Trophoblast cell (in vitro differentiated cells and primary cell): ENCODE measurements at regions not wholly inside any gene's neighbourhood (a gene's known extent, or its start where the extent isn't known, plus 50 kb on each side); places are given as distances from the start of the nearest gene placed in this dataset.

Experiments
- DNase-seq, 2 donors: peaks; one replicate each; pipeline ENCODE4 v3.0.0-alpha.2; 2016
- H2AFZ ChIP-seq: 2 replicates; pipeline ENCODE4 v1.6.1; 2013; ENCODE audit warnings: low read length, moderate library complexity, mild to moderate bottlenecking; ENCODE audit not compliant: insufficient read depth, poor library complexity
- H2AK5ac ChIP-seq: 2 replicates; pipeline ENCODE4 v1.6.1; 2013; ENCODE audit warnings: mild to moderate bottlenecking, low read length
- H2BK120ac ChIP-seq: 2 replicates; pipeline ENCODE4 v1.6.1; 2013; ENCODE audit warnings: low read length, mild to moderate bottlenecking, moderate library complexity; ENCODE audit not compliant: insufficient read depth, poor library complexity
- H2BK12ac ChIP-seq: 2 replicates; pipeline ENCODE4 v1.6.1; 2013; ENCODE audit warnings: mild to moderate bottlenecking, low read length, moderate library complexity
- H2BK5ac ChIP-seq: 2 replicates; pipeline ENCODE4 v1.6.1; 2013; ENCODE audit warnings: low read length, low read depth, moderate library complexity, mild to moderate bottlenecking; ENCODE audit not compliant: poor library complexity
- H3K14ac ChIP-seq: 2 replicates; pipeline ENCODE4 v1.6.1; 2013; ENCODE audit warnings: mild to moderate bottlenecking, low read length
- H3K18ac ChIP-seq: 2 replicates; pipeline ENCODE4 v1.6.1; 2013; ENCODE audit warnings: mild to moderate bottlenecking, low read length
- H3K23ac ChIP-seq: 2 replicates; pipeline ENCODE4 v1.6.1; 2013; ENCODE audit warnings: low read length
- H3K27ac ChIP-seq: 2 replicates; pipeline ENCODE4 v1.5.1; 2013; ENCODE audit warnings: low read depth, mild to moderate bottlenecking, inconsistent platforms, low read length, moderate library complexity
- H3K27me3 ChIP-seq: 2 replicates; pipeline ENCODE4 v1.6.1; 2013; ENCODE audit warnings: inconsistent platforms, mild to moderate bottlenecking, low read length, moderate library complexity; ENCODE audit not compliant: insufficient read depth
- H3K36me3 ChIP-seq, 2 experiments: 1 replicate in 1 of 2; 2 replicates in 1 of 2; pipeline ENCODE4 v1.6.1; 2013; ENCODE audit warnings: low read length in 2 of 2, mild to moderate bottlenecking in 2 of 2, moderate library complexity in 1 of 2; ENCODE audit not compliant: insufficient read depth in 2 of 2, control insufficient read depth in 1 of 2
- H3K4ac ChIP-seq: 2 replicates; pipeline ENCODE4 v1.6.1; 2013; ENCODE audit warnings: low read depth, mild to moderate bottlenecking, low read length, moderate library complexity
- H3K4me1 ChIP-seq, 2 experiments: 1 replicate in 1 of 2; 2 replicates in 1 of 2; pipeline ENCODE4 v1.6.1; 2013; ENCODE audit warnings: low read length in 2 of 2, mild to moderate bottlenecking in 2 of 2, moderate library complexity in 1 of 2; ENCODE audit not compliant: insufficient read depth in 2 of 2, control insufficient read depth in 1 of 2
- H3K4me2 ChIP-seq: 2 replicates; pipeline ENCODE4 v1.6.1; 2013; ENCODE audit warnings: inconsistent platforms, mild to moderate bottlenecking, low read length, moderate library complexity
- H3K4me3 ChIP-seq: 2 replicates; pipeline ENCODE4 v1.5.1; 2013; ENCODE audit warnings: mild to moderate bottlenecking, low read depth, low read length, inconsistent platforms
- H3K79me1 ChIP-seq: one replicate; pipeline ENCODE4 v1.6.1; 2013; ENCODE audit warnings: low read length
- H3K79me2 ChIP-seq: 2 replicates; pipeline ENCODE4 v1.6.1; 2013; ENCODE audit warnings: low read length, mild to moderate bottlenecking; ENCODE audit not compliant: control insufficient read depth, insufficient read depth, poor library complexity
- H3K9ac ChIP-seq: 2 replicates; pipeline ENCODE4 v1.6.1; 2013; ENCODE audit warnings: mild to moderate bottlenecking, low read length
- H3K9me3 ChIP-seq: 2 replicates; pipeline ENCODE4 v1.6.1; 2013; ENCODE audit warnings: low read depth, mild to moderate bottlenecking, control low read depth, inconsistent platforms, low read length; ENCODE audit not compliant: insufficient read depth
- H4K12ac ChIP-seq: 2 replicates; pipeline ENCODE4 v1.6.1; 2013; ENCODE audit warnings: low read depth, mild to moderate bottlenecking, low read length, moderate library complexity
- H4K8ac ChIP-seq: 2 replicates; pipeline ENCODE4 v1.6.1; 2013; ENCODE audit warnings: low read depth, mild to moderate bottlenecking, low read length, moderate library complexity
- H4K91ac ChIP-seq: one replicate; pipeline ENCODE4 v1.6.1; 2013; ENCODE audit warnings: low read depth, mild to moderate bottlenecking, low read length, moderate library complexity
- WGBS: extraction: QIAGEN DNeasy Blood & Tissue Kit; methylation state at CpG from one replicate; pipeline ENCODE4 v1.1.7; 2013; ENCODE audit warnings: missing lambda C conversion rate; ENCODE audit not compliant: insufficient read length, insufficient coverage; ENCODE audit errors: extremely low coverage; 5-methylcytosine and 5-hydroxymethylcytosine counted together

DNA sequence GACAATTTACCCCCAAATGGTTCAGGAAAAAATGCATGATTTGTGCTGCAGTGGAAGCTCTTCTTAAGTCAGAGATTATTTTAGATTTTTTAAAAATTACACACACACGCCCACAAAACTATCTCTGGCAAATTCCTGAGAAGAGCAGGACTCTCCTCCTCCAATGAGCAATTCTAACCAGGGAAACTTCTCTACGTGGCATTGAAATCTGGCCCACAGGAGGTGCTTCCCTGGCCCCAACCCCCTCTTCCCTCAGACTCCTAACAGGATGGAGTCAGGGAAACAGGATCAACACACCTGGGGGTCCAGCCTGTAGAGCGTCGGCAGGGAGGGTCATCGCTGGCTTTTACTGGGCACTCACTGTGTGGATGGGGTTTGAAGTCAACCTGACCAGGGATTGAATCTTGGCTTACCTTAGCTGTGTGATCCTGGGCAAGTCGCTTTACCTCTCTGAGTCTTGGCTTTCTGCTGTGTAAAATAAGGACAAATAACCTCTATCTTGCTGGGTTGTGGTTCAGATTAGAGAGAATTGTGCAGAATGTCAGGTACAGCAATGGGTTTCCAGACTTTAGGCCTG is 65.4 kb upstream of the ASAP2 start:
- Histone ChIP-seq H3K36me3 (no peaks in the 10 kb centered on the region), H2BK5ac (no peak overlapping the region), H3K4ac (no peak overlapping the region), H3K9me3 (no peaks in the 10 kb centered on the region), H2BK12ac (no peak overlapping the region), H3K27ac (no peak overlapping the region), H4K91ac (no peak overlapping the region), H3K79me1 (no peaks in the 10 kb centered on the region), H3K18ac (no peak overlapping the region), H2BK120ac (no peak overlapping the region), H3K23ac (no peak overlapping the region), H4K8ac (no peak overlapping the region), H3K4me2 (no peak overlapping the region), H3K27me3 (no peaks in the 10 kb centered on the region), H2AK5ac (no peak overlapping the region), H4K12ac (no peak overlapping the region), H3K14ac (no peak overlapping the region), H3K9ac (no peak overlapping the region), H3K79me2 (no peaks in the 10 kb centered on the region), H3K4me1 (peaks cover 2 to 10% of the 10 kb centered on the region in 2 experiments), H3K4me3 (no peak overlapping the region), H2AFZ (no peak overlapping the region)
- DNase-seq = no peak
- no CpG with 5 or more reads among the region's 6 CpGs for WGBS

DNA sequence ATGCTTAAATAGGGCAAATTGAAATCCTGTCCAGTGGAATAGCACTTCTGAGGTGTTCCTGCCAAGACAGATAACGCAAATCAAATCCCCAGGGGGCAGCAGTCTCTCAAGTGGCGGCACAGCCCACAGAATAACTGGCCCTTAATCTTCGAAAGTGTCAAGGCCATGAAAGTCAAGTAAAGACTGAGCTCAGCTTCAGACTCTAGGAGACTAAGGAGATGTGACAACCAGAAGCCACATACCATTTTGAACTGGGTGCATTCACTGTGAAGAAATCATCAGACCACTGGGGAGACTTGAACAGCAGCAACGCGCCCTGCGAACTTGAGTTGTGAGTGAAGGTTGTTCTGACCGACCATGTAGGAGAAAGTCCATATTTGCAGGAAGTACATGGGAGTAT is 66.0 kb upstream of the ASAP2 start:
- H3K79me2 ChIP-seq = no peaks in the 10 kb centered on the region
- H3K18ac ChIP-seq = no peak overlapping the region
- peaks cover 2 to 10% of the 10 kb centered on the region in 2 experiments for H3K4me1 ChIP-seq
- H2AK5ac ChIP-seq = no peak overlapping the region
- no peak overlapping the region for H3K4me3 ChIP-seq
- WGBS = no CpG with 5 or more reads among the region's 7 CpGs
- H4K8ac ChIP-seq = no peak overlapping the region
- H2BK5ac ChIP-seq = no peak overlapping the region
- H2AFZ ChIP-seq = no peak overlapping the region
- H4K12ac ChIP-seq = no peak overlapping the region
- no peaks in the 10 kb centered on the region for H3K79me1 ChIP-seq
- H3K9ac ChIP-seq = no peak overlapping the region
- no peak overlapping the region for H2BK12ac ChIP-seq
- H3K9me3 ChIP-seq = no peaks in the 10 kb centered on the region
- H4K91ac ChIP-seq = no peak overlapping the region
- no peak overlapping the region for H3K27ac ChIP-seq
- no peak overlapping the region for H3K14ac ChIP-seq
- no peak overlapping the region for H3K4ac ChIP-seq
- no peaks in the 10 kb centered on the region for H3K27me3 ChIP-seq
- no peak overlapping the region for H3K23ac ChIP-seq
- no peak overlapping the region for H3K4me2 ChIP-seq
- H2BK120ac ChIP-seq = no peak overlapping the region
- DNase-seq = no peak
- H3K36me3 ChIP-seq = no peaks in the 10 kb centered on the region

DNA sequence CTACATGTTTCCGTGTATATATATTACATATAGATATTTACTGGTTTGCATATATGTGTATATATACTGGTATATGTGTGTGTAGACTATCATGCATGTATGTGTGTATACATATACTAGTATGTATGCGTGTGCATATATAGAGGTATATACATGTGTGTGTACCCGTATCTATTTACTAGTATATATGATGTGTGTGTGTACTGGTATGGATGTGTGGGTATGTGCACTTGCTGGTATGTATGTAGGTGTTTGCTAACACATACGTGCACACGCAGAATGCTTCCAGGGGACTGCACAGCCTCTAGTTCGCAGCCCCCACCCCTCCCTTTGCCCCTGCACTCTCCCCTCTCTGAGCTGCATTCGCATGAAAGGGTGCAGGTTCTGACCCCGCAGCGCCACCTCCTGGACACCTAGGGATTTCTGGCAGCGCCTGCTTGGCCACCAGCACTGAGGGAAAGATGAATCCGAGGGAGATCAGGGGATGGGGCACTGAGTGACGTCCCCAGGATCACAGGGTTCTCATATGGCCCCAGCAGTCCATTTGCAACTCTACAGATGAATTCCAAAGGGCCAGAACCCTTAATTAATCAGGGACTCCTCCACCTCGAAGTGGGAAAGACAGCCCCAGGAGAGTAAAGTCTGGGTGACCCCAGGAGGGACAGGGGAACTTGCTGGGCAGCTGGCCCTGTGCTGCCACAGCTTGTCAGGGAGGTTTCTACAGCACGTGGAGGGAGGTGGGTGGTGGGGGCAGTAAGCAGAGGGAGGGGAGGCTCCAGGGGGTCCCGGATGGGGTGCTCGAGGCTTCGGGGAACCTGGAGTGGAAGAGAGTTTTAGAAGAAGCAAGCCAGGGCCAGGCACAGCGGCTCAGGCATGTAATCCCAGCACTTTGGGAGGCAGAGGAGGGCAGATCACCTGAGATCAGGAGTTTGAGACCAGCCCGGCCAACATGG is 66.8 kb upstream of the ASAP2 start:
- peaks cover 2 to 9% of the 10 kb centered on the region in 2 experiments for H3K4me1 ChIP-seq
- H2BK120ac ChIP-seq = no peak overlapping the region
- no peaks in the 10 kb centered on the region for H3K36me3 ChIP-seq
- H4K91ac ChIP-seq = no peak overlapping the region
- no peaks in the 10 kb centered on the region for H3K27me3 ChIP-seq
- no CpG with 5 or more reads among the region's 19 CpGs for WGBS
- H4K8ac ChIP-seq = no peak overlapping the region
- H3K4me3 ChIP-seq = no peak overlapping the region
- H3K4ac ChIP-seq = no peak overlapping the region
- no peaks in the 10 kb centered on the region for H3K9me3 ChIP-seq
- no peaks in the 10 kb centered on the region for H3K79me2 ChIP-seq
- no peak overlapping the region for H3K18ac ChIP-seq
- H2BK5ac ChIP-seq = no peak overlapping the region
- H3K79me1 ChIP-seq = no peaks in the 10 kb centered on the region
- H2BK12ac ChIP-seq = no peak overlapping the region
- no peak overlapping the region for H3K4me2 ChIP-seq
- no peak overlapping the region for H3K9ac ChIP-seq
- peak; percentile 48 to 72 for DNase-seq
- H2AFZ ChIP-seq = no peak overlapping the region
- H4K12ac ChIP-seq = no peak overlapping the region
- H3K27ac ChIP-seq = no peak overlapping the region
- no peak overlapping the region for H3K14ac ChIP-seq
- no peak overlapping the region for H3K23ac ChIP-seq
- H2AK5ac ChIP-seq = no peak overlapping the region

DNA sequence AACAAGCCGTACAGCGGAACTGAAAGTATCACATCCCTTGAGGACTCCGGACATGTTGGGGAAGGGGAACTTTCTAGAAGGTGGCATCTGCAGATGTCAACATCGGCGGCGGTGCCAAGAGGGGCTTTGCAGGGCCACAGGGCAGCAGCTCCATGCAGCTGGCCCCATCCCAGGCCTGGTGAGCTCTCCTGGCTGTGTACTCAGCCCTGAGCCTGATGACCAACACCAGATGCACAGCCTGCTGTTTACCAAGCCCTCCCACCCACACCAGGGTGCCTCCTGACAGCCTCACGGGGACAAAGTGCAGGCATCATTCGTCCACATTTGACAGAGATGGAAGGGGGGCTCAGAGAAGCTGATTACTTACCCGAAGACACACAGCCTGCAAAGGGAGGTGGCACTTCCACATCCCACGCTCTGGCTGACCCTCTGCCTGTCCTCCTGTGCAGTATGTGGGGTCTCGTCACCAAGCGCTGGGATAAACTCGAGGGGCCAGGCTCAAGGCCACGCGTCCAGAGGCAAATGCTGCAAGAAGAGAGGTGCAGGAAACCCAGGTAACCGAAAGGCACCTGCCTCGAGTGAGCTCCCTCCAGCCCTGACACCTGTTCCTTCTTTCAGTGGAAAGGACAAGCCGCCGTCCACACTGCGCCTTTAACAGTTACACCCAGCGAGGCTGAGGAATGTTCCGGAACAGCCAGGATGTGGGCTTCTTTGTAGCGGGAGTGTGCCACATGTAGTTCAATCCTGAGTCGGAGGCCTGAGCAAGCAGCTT is 69.0 kb upstream of the ASAP2 start:
- WGBS = no CpG with 5 or more reads among the region's 24 CpGs
- Histone ChIP-seq H4K12ac (no peak overlapping the region), H3K27me3 (no peaks in the 10 kb centered on the region), H2AFZ (no peak overlapping the region), H3K4ac (no peak overlapping the region), H3K14ac (no peak overlapping the region), H3K4me2 (no peak overlapping the region), H4K91ac (no peak overlapping the region), H3K9ac (no peak overlapping the region), H3K4me3 (no peak overlapping the region), H2BK5ac (no peak overlapping the region), H2BK12ac (no peak overlapping the region), H3K79me1 (no peaks in the 10 kb centered on the region), H3K36me3 (peaks cover 0 to 2% of the 10 kb centered on the region in 2 experiments), H2BK120ac (no peak overlapping the region), H2AK5ac (no peak overlapping the region), H3K18ac (no peak overlapping the region), H3K4me1 (peaks cover 0 to 2% of the 10 kb centered on the region in 2 experiments), H3K79me2 (no peaks in the 10 kb centered on the region), H3K27ac (no peak overlapping the region), H4K8ac (no peak overlapping the region), H3K23ac (no peak overlapping the region), H3K9me3 (peaks cover 4% of the 10 kb centered on the region)
- no peak for DNase-seq
